ENCODE measurements at regions not wholly inside any gene's neighbourhood (a gene's known extent, or its start where the extent isn't known, plus 50 kb on each side); places are given as distances from the start of the nearest gene placed in this dataset.

DNA sequence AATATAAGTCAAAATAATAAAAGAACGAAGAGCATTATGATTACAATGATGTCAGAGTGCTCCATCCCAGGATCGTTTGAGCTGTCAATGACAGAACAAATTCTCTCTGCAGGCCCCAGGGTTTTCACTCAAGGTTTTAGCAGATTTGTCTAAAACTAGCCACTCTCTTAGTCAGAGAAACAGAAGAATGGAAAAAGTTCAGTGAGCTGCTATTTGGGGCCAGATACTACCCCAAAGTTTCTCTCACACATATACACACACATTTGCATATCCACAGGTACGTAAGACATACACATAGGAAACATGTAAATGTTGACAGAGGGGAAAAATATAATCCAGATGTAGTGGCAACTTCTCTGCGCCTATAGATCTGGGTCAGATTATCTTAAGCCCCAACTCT lies 76.3 kb upstream of the SEMA6A start:
- TF ChIP-seq CTCF (IDR thresholded peaks at IDR 0.05; ENCODE audit: control extremely low read depth, extremely low read depth, low read depth, missing control alignments) = no peak
- DNase-seq (ENCODE audit: extremely low spot score) = peak; percentile 24
- POLR2A ChIA-PET = no interaction called here
- CTCF ChIA-PET = interaction anchor here (1.0 to 1.2 kb wide), 2 partner anchors 9 to 12 kb away, joined by 3 to 4 read pairs; no protein-coding TSS in a partner anchor

- no peak for DNase-seq (ENCODE audit: extremely low spot score)
- CTCF ChIA-PET = interaction anchor here (1.0 to 1.2 kb wide), 2 partner anchors 9 to 12 kb away, joined by 3 to 4 read pairs; no protein-coding TSS in a partner anchor
- no peak for TF ChIP-seq CTCF (IDR thresholded peaks at IDR 0.05; ENCODE audit: control extremely low read depth, extremely low read depth, low read depth, missing control alignments)
- POLR2A ChIA-PET = no interaction called here
Measured at GRCh38 chr5:116650544-116650943, 75.9 kb upstream of the SEMA6A start.

GRCh38 chr5:116646611-116647289 lies 72.1 kb upstream of the SEMA6A start:
- ChIA-PET CTCF (interaction anchor here (0.8 to 1.6 kb wide), 8 partner anchors 8 to 70 kb away, joined by 3 to 7 read pairs (median 6); no protein-coding TSS in a partner anchor), POLR2A (interaction anchor here (0.6 kb wide), 1 partner anchor 116 kb away, joined by 4 read pairs; no protein-coding TSS in a partner anchor)
- TF ChIP-seq CTCF (IDR thresholded peaks at IDR 0.05; ENCODE audit: control extremely low read depth, extremely low read depth, low read depth, missing control alignments) = no peak
- no peak for DNase-seq (ENCODE audit: extremely low spot score)

- no peak for DNase-seq (ENCODE audit: extremely low spot score)
- ChIA-PET POLR2A (no interaction called here), CTCF (interaction anchor here (1.0 to 1.6 kb wide), 8 partner anchors 8 to 57 kb away, joined by 3 to 7 read pairs (median 6); no protein-coding TSS in a partner anchor)
- TF ChIP-seq CTCF (IDR thresholded peaks at IDR 0.05; ENCODE audit: control extremely low read depth, extremely low read depth, low read depth, missing control alignments) = no peak
Measured at GRCh38 chr5:116645627-116646026, 71.0 kb upstream of the SEMA6A start.

DNA sequence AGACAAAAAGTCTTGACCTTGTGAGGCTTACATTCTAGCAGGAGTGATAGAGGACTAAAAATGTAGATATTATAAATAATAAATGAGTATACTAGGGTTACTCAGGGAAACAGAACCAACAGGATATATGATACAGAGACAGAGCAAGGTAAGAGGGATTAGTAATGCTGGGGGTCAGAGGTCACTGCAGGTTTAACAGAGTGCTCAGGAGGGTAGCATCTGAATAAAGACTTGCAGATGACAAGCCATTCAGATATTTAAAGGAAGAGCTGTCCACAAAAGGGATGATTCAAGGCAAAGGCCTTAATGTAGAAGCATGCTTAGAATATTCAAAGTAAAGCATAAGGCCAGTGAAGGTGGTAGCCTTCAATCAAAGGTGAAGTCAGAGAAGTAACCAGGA lies 65.6 kb upstream of the SEMA6A start:
- no peak for DNase-seq (ENCODE audit: extremely low spot score)
- no peak for TF ChIP-seq CTCF (IDR thresholded peaks at IDR 0.05; ENCODE audit: control extremely low read depth, extremely low read depth, low read depth, missing control alignments)
- ChIA-PET POLR2A (no interaction called here), CTCF (interaction anchor here (1.4 kb wide), 1 partner anchor 19 kb away, joined by 4 read pairs; no protein-coding TSS in a partner anchor)

GRCh38 chr5:116637149-116637740 lies 62.6 kb upstream of the SEMA6A start:
- no peak for TF ChIP-seq CTCF (IDR thresholded peaks at IDR 0.05; ENCODE audit: control extremely low read depth, extremely low read depth, low read depth, missing control alignments)

More at GRCh38 chr5:116637149-116637740, 62.6 kb upstream of the SEMA6A start:
- no peak for DNase-seq (ENCODE audit: extremely low spot score)
- ChIA-PET POLR2A (no interaction called here), CTCF (interaction anchor here (1.1 to 2.6 kb wide), 3 partner anchors 9 to 61 kb away, joined by 3 to 13 read pairs (median 8); no protein-coding TSS in a partner anchor)
